ENCODE measurements at regions not wholly inside any gene's neighbourhood (a gene's known extent, or its start where the extent isn't known, plus 50 kb on each side); places are given as distances from the start of the nearest gene placed in this dataset.

GRCh38 chr3:76551739-76552138 lies 488.2 kb upstream of the ROBO2 start:
- no peak for DNase-seq (ENCODE audit: low read depth)
- no peak for TF ChIP-seq CTCF (conservative IDR thresholded peaks at IDR 0.05; ENCODE audit: low read depth, low read length)
- H3K4me3 ChIP-seq (ENCODE audit: low read length): no peak overlapping the region

- DNase-seq (ENCODE audit: low read depth): peak; percentile 25
- TF ChIP-seq CTCF (conservative IDR thresholded peaks at IDR 0.05; ENCODE audit: low read depth, low read length): no peak
- no peak overlapping the region for H3K4me3 ChIP-seq (ENCODE audit: low read length)
Observed at GRCh38 chr3:76552653-76553052, 487.2 kb upstream of the ROBO2 start.

GRCh38 chr3:76554707-76555106 lies 485.2 kb upstream of the ROBO2 start:
- no peak overlapping the region for H3K4me3 ChIP-seq (ENCODE audit: low read length)
- TF ChIP-seq CTCF (conservative IDR thresholded peaks at IDR 0.05; ENCODE audit: low read depth, low read length): no peak
- DNase-seq (ENCODE audit: low read depth): peak; percentile 84

GRCh38 chr3:76561494-76562236 lies 478.2 kb upstream of the ROBO2 start:
- TF ChIP-seq CTCF (conservative IDR thresholded peaks at IDR 0.05; ENCODE audit: low read depth, low read length): no peak
- peak; percentile 16 for DNase-seq (ENCODE audit: low read depth)
- no peak overlapping the region for H3K4me3 ChIP-seq (ENCODE audit: low read length)

- TF ChIP-seq CTCF (conservative IDR thresholded peaks at IDR 0.05; ENCODE audit: low read depth, low read length): no peak
- DNase-seq (ENCODE audit: low read depth): no peak
- no peak overlapping the region for H3K4me3 ChIP-seq (ENCODE audit: low read length)
Observed at GRCh38 chr3:76565496-76566210, 474.2 kb upstream of the ROBO2 start.

- H3K4me3 ChIP-seq (ENCODE audit: low read length): no peak overlapping the region
- no peak for DNase-seq (ENCODE audit: low read depth)
- TF ChIP-seq CTCF (conservative IDR thresholded peaks at IDR 0.05; ENCODE audit: low read depth, low read length): no peak
Observed at GRCh38 chr3:76566211-76566534, 473.7 kb upstream of the ROBO2 start.

GRCh38 chr3:76566904-76567303 lies 473.0 kb upstream of the ROBO2 start:
- no peak for TF ChIP-seq CTCF (conservative IDR thresholded peaks at IDR 0.05; ENCODE audit: low read depth, low read length)
- DNase-seq (ENCODE audit: low read depth): no peak

More at GRCh38 chr3:76566904-76567303, 473.0 kb upstream of the ROBO2 start:
- H3K4me3 ChIP-seq (ENCODE audit: low read length): no peak overlapping the region
